H9 (cell line): ENCODE measurements at regions not wholly inside any gene's neighbourhood (a gene's known extent, or its start where the extent isn't known, plus 50 kb on each side); places are given as distances from the start of the nearest gene placed in this dataset.
"Not testable (repeated sequence)": the region's sequence is repeated elsewhere in the genome, so short reads cannot be mapped to it uniquely, and the experiment has no call there.

Experiments used
- DNase-seq: peaks from one replicate; pipeline ENCODE4 v3.0.0-alpha.2; 2017
- H2AFZ ChIP-seq: one replicate; pipeline ENCODE4 v1.6.1; 2013; ENCODE audit warnings: mild to moderate bottlenecking, low read length, control low read depth, moderate library complexity
- H2AK5ac ChIP-seq: 2 replicates; pipeline ENCODE4 v1.6.1; 2013; ENCODE audit warnings: low read length, control low read depth, mixed read lengths; ENCODE audit not compliant: insufficient read length
- H2BK120ac ChIP-seq: one replicate; pipeline ENCODE4 v1.6.1; 2013; ENCODE audit warnings: low read depth, mild to moderate bottlenecking, low read length, control low read depth, inconsistent platforms; ENCODE audit not compliant: poor library complexity, severe bottlenecking
- H2BK12ac ChIP-seq: 2 replicates; pipeline ENCODE4 v1.6.1; 2013; ENCODE audit warnings: low read length, control low read depth, mixed read lengths, low read depth; ENCODE audit not compliant: insufficient read length
- H2BK15ac ChIP-seq: 2 replicates; pipeline ENCODE4 v1.6.1; 2013; ENCODE audit warnings: low read depth, low read length, control low read depth
- H2BK20ac ChIP-seq: one replicate; pipeline ENCODE4 v1.6.1; 2013; ENCODE audit warnings: low read depth, mild to moderate bottlenecking, low read length, control low read depth, inconsistent platforms; ENCODE audit not compliant: poor library complexity, severe bottlenecking
- H2BK5ac ChIP-seq: 2 replicates; pipeline ENCODE4 v1.6.1; 2013; ENCODE audit warnings: low read length, control low read depth, mixed read lengths; ENCODE audit not compliant: insufficient read length
- H3K14ac ChIP-seq: 2 replicates; pipeline ENCODE4 v1.6.1; 2013; ENCODE audit warnings: low read length, control low read depth; ENCODE audit not compliant: insufficient read depth
- H3K18ac ChIP-seq: 2 replicates; pipeline ENCODE4 v1.6.1; 2013; ENCODE audit warnings: low read depth, mild to moderate bottlenecking, mixed read lengths, low read length, control low read depth; ENCODE audit not compliant: insufficient read length
- H3K23ac ChIP-seq: 2 replicates; pipeline ENCODE4 v1.6.1; 2013; ENCODE audit warnings: low read length, control low read depth, mixed read lengths, low read depth; ENCODE audit not compliant: insufficient read length
- H3K23me2 ChIP-seq: 2 replicates; pipeline ENCODE4 v1.6.1; 2013; ENCODE audit warnings: low read depth, mild to moderate bottlenecking, mixed read lengths, low read length, control low read depth; ENCODE audit not compliant: insufficient read length, poor library complexity, severe bottlenecking
- H3K27ac ChIP-seq: 2 replicates; pipeline ENCODE4 v1.5.1; 2013; ENCODE audit warnings: low read length, control low read depth, mixed read lengths, low read depth; ENCODE audit not compliant: insufficient read length
- H3K27me3 ChIP-seq: 2 replicates; pipeline ENCODE4 v1.6.1; 2013; ENCODE audit warnings: low read length, control low read depth, inconsistent platforms; ENCODE audit not compliant: insufficient read depth
- H3K4ac ChIP-seq: 2 replicates; pipeline ENCODE4 v1.6.1; 2013; ENCODE audit warnings: low read depth, mild to moderate bottlenecking, control low read depth, inconsistent platforms, low read length, moderate library complexity
- H3K4me1 ChIP-seq: 2 replicates; pipeline ENCODE4 v1.6.1; 2013; ENCODE audit warnings: low read length, control low read depth, inconsistent platforms; ENCODE audit not compliant: insufficient read depth
- H3K4me2 ChIP-seq: 2 replicates; pipeline ENCODE4 v1.6.1; 2013; ENCODE audit warnings: low read length, control low read depth, mixed read lengths; ENCODE audit not compliant: insufficient read length, insufficient read depth
- H3K56ac ChIP-seq: 2 replicates; pipeline ENCODE4 v1.6.1; 2013; ENCODE audit warnings: low read depth, mild to moderate bottlenecking, mixed read lengths, low read length, control low read depth; ENCODE audit not compliant: insufficient read length
- H3K79me1 ChIP-seq: 2 replicates; pipeline ENCODE4 v1.6.1; 2013; ENCODE audit warnings: low read depth, mild to moderate bottlenecking, moderate library complexity, low read length, control low read depth, inconsistent platforms; ENCODE audit not compliant: insufficient read depth, poor library complexity, severe bottlenecking
- H3K79me2 ChIP-seq: 2 replicates; pipeline ENCODE4 v1.6.1; 2013; ENCODE audit warnings: low read length, control low read depth, inconsistent platforms; ENCODE audit not compliant: insufficient read depth
- H3K9ac ChIP-seq: 2 replicates; pipeline ENCODE4 v1.6.1; 2013; ENCODE audit warnings: low read length, control low read depth, mixed read lengths; ENCODE audit not compliant: insufficient read length; ENCODE audit errors: extremely low read depth
- H3K9me3 ChIP-seq: one replicate; pipeline ENCODE4 v1.6.1; 2013; ENCODE audit warnings: low read depth, low read length, inconsistent platforms; ENCODE audit not compliant: control insufficient read depth
- H3T11ph ChIP-seq: one replicate; pipeline ENCODE4 v1.6.1; 2013; ENCODE audit warnings: mild to moderate bottlenecking, low read length, control low read depth, inconsistent platforms
- H4K20me1 ChIP-seq: one replicate; pipeline ENCODE4 v1.6.1; 2013; ENCODE audit not compliant: control insufficient read depth, insufficient read length, insufficient read depth
- H4K5ac ChIP-seq: 2 replicates; pipeline ENCODE4 v1.6.1; 2013; ENCODE audit warnings: low read depth, mild to moderate bottlenecking, mixed read lengths, low read length, control low read depth; ENCODE audit not compliant: insufficient read length
- H4K8ac ChIP-seq: replicated peaks from 2 replicates; pipeline ENCODE4 v1.6.1; 2013; ENCODE audit warnings: low read length, control low read depth, mixed read lengths, low read depth; ENCODE audit not compliant: insufficient read length
- H4K91ac ChIP-seq: 2 replicates; pipeline ENCODE4 v1.6.1; 2013; ENCODE audit warnings: low read depth, mild to moderate bottlenecking, moderate library complexity, mixed read lengths, low read length, control low read depth; ENCODE audit not compliant: insufficient read length
- H3K27ac Mint-ChIP-seq, 3 experiments: 2 replicates in 2 of 3; 3 replicates in 1 of 3; pipeline ENCODE4 v1.8.0; 2020 to 2021; ENCODE audit warnings: mixed read lengths in 3 of 3, mild to moderate bottlenecking in 1 of 3, moderate library complexity in 1 of 3
- H3K27me3 Mint-ChIP-seq: 2 replicates; pipeline ENCODE4 v1.8.0; 2021; ENCODE audit warnings: low read depth, mild to moderate bottlenecking, moderate library complexity, mixed read lengths
- H3K36me3 Mint-ChIP-seq, 3 experiments: 2 replicates in 2 of 3; 3 replicates in 1 of 3; pipeline ENCODE4 v1.8.0; 2020 to 2021; ENCODE audit warnings: low read depth in 3 of 3, mixed read lengths in 3 of 3; ENCODE audit not compliant: insufficient read depth in 1 of 3
- H3K4me1 Mint-ChIP-seq, 2 experiments: 2 replicates each; pipeline ENCODE4 v1.8.0; 2020; ENCODE audit warnings: mixed read lengths in 2 of 2
- H3K4me3 Mint-ChIP-seq, 2 experiments: 2 replicates in 1 of 2; 3 replicates in 1 of 2; pipeline ENCODE4 v1.8.0; 2020 to 2021; ENCODE audit warnings: mild to moderate bottlenecking in 2 of 2, mixed read lengths in 2 of 2, moderate library complexity in 1 of 2
- H3K9me3 Mint-ChIP-seq, 2 experiments: 2 replicates in 1 of 2; 3 replicates in 1 of 2; pipeline ENCODE4 v1.8.0; 2020; ENCODE audit warnings: mild to moderate bottlenecking in 2 of 2, mixed read lengths in 2 of 2, moderate library complexity in 1 of 2
- WGBS: extraction: QIAGEN DNeasy Blood & Tissue Kit; methylation state at CpG from one replicate; pipeline ENCODE4 v1.1.7; 2013; ENCODE audit warnings: missing lambda C conversion rate, low lambda C conversion rate, mixed read lengths; ENCODE audit not compliant: insufficient read length; ENCODE audit errors: extremely low coverage; 5-methylcytosine and 5-hydroxymethylcytosine counted together

DNA sequence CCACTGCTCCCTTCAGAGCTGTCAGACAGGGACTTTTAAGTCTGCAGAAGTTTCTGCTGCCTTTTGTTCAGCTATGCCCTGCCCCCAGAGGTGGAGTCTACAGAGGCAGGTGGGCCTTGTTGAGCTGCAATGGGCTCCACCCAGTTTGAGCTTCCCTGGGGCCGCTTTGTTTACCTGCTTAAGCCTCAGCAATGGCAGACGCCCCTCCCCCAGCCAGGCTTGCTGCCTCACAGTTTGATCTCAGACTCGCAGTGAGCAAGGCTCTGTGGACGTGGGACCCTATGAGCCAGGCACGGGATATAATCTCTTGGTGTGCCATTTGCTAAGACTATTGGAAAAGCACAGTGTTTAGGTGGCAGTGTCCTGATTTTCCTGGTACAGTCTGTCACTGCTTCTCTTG lies 104.2 kb upstream of the PTBP2 start:
- H3K4me3 Mint-ChIP-seq, H4K5ac ChIP-seq, H2AK5ac ChIP-seq, H2BK120ac ChIP-seq, H3K27ac ChIP-seq, H2BK20ac ChIP-seq, DNase-seq, H3K27me3 ChIP-seq, H2BK15ac ChIP-seq, H3K79me1 ChIP-seq, H3K23ac ChIP-seq, H3K4me1 ChIP-seq, H2BK5ac ChIP-seq, H3K14ac ChIP-seq, H3K27ac Mint-ChIP-seq, H3K4ac ChIP-seq, H3K4me1 Mint-ChIP-seq, H3K27me3 Mint-ChIP-seq, H2AFZ ChIP-seq, H3K23me2 ChIP-seq, H3K18ac ChIP-seq, H3K4me2 ChIP-seq, H3T11ph ChIP-seq, H3K56ac ChIP-seq, H4K20me1 ChIP-seq, H4K91ac ChIP-seq, H4K8ac ChIP-seq, H3K9ac ChIP-seq, H2BK12ac ChIP-seq, H3K79me2 ChIP-seq: not testable (repeated sequence)
- peaks cover 8 to 30% (median 20%) of the 10 kb centered on the region in 3 experiments for H3K36me3 Mint-ChIP-seq
- no CpG with 5 or more reads among the region's 5 CpGs for WGBS
- H3K9me3 Mint-ChIP-seq: peaks cover 23 to 33% of the 10 kb centered on the region in 2 experiments
- H3K9me3 ChIP-seq: peaks cover 12% of the 10 kb centered on the region
